Stimulated activated memory B cell treated with anti-CD40 and anti-IgM and Interleukin-4, amounts not matched to agents 10 μg/mL and 1 μg/mL and 100 μg/mL, for 72 hours (primary cell): ENCODE measurements at regions not wholly inside any gene's neighbourhood (a gene's known extent, or its start where the extent isn't known, plus 50 kb on each side); places are given as distances from the start of the nearest gene placed in this dataset.
"Not testable (repeated sequence)": the region's sequence is repeated elsewhere in the genome, so short reads cannot be mapped to it uniquely, and the experiment has no call there.

Experiments used
- ATAC-seq: fragments of 150-1000 bp; cut with Tn5 transposase; 2 replicates; pipeline ENCODE4 v1.10.0; 2021
- H3K27ac Mint-ChIP-seq: one replicate; pipeline ENCODE4 v1.8.0; 2022; ENCODE audit warnings: mild to moderate bottlenecking, mixed read lengths
- H3K27me3 Mint-ChIP-seq: one replicate; pipeline ENCODE4 v1.8.0; 2022; ENCODE audit warnings: mixed read lengths
- H3K36me3 Mint-ChIP-seq: one replicate; pipeline ENCODE4 v1.8.0; 2022; ENCODE audit warnings: mixed read lengths
- H3K4me1 Mint-ChIP-seq: one replicate; pipeline ENCODE4 v1.8.0; 2022; ENCODE audit warnings: mixed read lengths
- H3K4me3 Mint-ChIP-seq: one replicate; pipeline ENCODE4 v1.8.0; 2022; ENCODE audit warnings: mild to moderate bottlenecking, moderate library complexity, mixed read lengths
- H3K9me3 Mint-ChIP-seq: one replicate; pipeline ENCODE4 v1.8.0; 2022; ENCODE audit warnings: mixed read lengths

DNA sequence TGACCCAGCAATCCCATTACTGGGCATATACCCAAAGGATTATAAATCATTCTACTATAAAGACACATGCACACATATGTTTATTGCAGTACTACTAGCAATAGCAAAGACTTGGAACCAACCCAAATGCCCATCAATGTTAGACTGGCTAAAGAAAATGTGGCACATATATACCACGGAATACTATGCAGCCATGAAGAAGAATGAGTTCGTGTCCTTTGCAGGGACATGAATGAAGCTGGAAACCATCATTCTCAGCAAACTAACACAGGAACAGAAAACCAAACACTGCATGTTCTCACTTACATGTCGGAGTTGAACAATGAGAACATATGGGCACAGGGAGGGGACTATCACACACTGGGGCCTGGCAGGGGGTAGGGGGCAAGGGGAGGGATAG, 183.0 kb downstream of the HACE1 start:
- ATAC-seq, H3K4me1 Mint-ChIP-seq, H3K27ac Mint-ChIP-seq, H3K27me3 Mint-ChIP-seq, H3K4me3 Mint-ChIP-seq, H3K36me3 Mint-ChIP-seq: not testable (repeated sequence)
- H3K9me3 Mint-ChIP-seq, result peaks cover 26% of the 10 kb centered on the region

DNA sequence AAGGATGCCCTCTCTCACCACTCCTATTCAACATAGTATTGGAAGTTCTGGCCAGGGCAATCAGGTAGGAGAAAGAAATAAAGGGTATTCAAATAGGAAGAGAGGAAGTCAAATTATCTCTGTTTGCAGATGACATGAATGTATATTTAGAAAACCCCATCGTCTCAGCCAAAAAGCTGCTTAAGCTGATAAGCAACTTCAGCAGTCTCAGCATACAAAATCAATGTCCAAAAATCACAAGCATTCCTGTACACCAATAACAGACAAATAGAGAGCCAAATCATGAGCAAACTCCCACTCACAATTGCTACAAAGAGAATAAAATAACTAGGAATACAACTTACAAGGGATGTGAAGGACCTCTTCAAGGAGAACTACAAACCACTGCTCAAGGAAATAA, 184.6 kb downstream of the HACE1 start:
- H3K4me3 Mint-ChIP-seq, ATAC-seq, H3K36me3 Mint-ChIP-seq, H3K4me1 Mint-ChIP-seq, H3K27ac Mint-ChIP-seq, H3K27me3 Mint-ChIP-seq: not testable (repeated sequence)
- H3K9me3 Mint-ChIP-seq, result peaks cover 26% of the 10 kb centered on the region

DNA sequence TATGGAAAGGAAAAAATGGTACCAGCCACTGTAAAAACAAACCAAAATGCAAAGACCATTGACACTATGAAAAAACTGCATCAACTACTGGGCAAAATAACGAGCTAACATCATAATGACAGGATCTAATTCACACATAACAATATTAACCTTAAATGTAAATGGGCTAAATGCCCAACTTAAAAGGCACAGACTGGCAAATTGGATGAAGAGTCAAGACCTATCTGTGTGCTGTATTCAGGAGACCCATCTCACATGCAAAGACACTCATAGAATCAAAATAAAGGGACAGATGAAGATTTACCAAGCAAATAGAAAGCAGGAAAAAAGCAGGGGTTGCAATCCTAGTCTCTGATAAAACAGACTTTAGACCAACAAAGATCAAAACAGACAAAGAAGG, 186.6 kb downstream of the HACE1 start:
- H3K36me3 Mint-ChIP-seq, H3K4me3 Mint-ChIP-seq, H3K27me3 Mint-ChIP-seq, H3K27ac Mint-ChIP-seq, H3K4me1 Mint-ChIP-seq, ATAC-seq: not testable (repeated sequence)
- H3K9me3 Mint-ChIP-seq, result peaks cover 23% of the 10 kb centered on the region

DNA sequence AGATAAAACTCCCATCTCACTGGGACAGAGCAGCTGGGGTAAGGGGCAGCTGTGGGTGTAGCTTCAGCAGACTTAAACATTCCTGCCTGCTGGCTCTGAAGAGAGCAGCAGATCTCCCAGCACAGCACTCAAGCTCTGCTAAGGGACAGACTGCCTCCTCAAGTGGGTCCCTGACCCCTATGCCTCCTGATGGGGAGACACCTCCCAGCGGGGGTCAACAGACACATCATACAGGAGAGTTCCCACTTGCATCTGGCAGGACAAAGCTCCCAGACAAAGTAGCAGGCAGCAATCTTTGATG, 188.2 kb downstream of the HACE1 start:
- not testable (repeated sequence) for H3K36me3 Mint-ChIP-seq, H3K27ac Mint-ChIP-seq, ATAC-seq, H3K4me3 Mint-ChIP-seq, H3K4me1 Mint-ChIP-seq, H3K27me3 Mint-ChIP-seq
- H3K9me3 Mint-ChIP-seq, result peaks cover 21% of the 10 kb centered on the region

DNA sequence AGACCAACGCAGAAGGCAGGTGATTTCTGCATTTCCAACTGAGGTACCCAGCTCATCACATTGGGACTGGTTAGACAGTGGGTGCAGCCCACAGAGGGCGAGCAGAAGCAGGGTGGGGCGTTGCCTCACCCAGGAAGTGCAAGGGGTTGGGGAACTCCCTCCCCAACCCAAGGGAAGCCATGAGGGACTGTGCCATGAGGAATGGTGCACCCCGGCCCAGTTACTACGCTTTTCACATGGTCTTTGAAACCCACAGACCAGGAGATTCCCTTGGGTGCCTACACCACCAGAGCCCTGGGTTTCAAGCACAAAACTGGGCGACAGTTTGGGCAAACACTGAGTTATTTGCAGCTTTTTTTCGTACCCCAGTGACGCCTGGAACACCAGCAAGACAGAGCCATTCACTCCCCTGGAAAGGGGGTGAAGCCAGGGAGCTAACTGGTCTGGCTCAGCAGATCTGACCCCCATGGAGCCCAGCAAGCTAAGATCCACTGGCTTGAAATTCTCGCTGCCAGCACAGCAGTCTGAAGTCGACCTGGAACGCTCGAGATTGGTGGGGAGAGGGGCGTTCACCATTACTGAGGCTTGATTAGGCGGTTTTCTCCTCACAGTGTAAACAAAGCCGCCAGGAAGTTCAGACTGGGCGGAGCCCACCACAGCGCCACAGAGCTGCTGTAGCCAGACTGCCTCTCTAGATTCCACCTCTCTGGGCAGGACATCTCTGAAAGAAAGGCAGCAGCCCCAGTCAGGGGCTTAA, 188.7 kb downstream of the HACE1 start:
- not testable (repeated sequence) for H3K4me3 Mint-ChIP-seq, H3K36me3 Mint-ChIP-seq, H3K4me1 Mint-ChIP-seq, H3K27me3 Mint-ChIP-seq, ATAC-seq, H3K27ac Mint-ChIP-seq
- H3K9me3 Mint-ChIP-seq, result peaks cover 17% of the 10 kb centered on the region

DNA sequence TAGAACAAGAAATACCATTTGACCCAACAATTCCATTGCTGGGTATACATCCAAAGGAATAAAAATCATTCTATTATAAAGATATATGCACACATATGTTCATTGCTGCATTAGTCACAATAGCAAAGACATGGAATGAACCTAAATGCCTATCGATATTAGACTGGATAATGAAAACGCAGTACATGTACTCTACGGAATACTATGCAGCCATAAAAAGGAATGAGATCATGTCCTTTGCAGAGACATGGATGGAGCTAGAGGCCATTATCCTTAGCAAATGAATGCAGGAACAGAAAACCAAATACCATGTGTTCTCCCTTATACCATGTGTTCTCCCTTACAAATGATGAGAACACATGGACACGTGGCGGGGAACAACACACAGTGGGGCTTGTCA, 190.2 kb downstream of the HACE1 start:
- Mint-ChIP-seq H3K36me3 (no peaks in the 10 kb centered on the region), H3K27me3 (no peaks in the 10 kb centered on the region), H3K9me3 (peaks cover 10% of the 10 kb centered on the region), H3K27ac (no peak overlapping the region), H3K4me3 (no peak overlapping the region), H3K4me1 (no peaks in the 10 kb centered on the region)
- ATAC-seq, result no peak

DNA sequence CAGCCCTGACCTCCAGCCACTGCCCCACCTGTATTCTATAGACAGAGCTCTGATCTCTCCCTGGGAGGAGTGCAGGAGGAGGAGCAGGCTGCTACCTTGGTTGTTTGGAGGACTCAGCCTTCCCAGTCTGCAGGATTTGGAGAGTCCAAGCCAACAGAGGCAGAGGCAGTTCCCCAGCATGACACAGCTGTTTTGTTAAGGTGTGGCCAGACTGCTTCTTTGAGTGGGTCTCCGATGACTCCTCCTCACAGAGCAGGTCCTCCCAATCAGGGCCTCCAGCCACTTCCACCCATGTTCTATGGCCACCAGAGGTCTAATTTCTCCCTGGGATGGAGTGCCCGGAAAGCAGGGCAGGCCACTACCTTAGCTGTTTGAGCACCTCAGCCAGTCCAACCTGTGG, 203.5 kb downstream of the HACE1 start:
- ATAC-seq, result no peak
- no peaks in the 10 kb centered on the region for H3K36me3 Mint-ChIP-seq

DNA sequence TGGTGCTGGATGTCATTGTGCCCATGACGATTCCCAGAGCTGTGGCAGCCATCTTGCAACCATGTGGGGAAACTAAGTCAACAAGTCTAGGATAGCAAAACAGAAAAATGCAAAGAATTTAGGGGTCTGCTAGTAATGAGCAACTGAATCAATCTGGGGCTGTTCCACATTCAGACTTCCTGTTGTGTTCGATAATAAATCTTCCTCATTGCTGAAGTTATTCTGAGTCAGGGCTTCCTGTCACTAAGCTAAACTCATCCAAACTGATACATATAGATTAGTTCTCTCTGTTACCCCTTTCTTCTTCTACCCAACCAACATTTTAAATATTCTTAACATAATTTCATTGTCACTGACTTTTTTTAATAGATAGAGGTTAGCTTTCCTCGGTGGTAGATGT, 205.9 kb downstream of the HACE1 start:
- H3K27ac Mint-ChIP-seq, result no peak overlapping the region
- H3K4me1 Mint-ChIP-seq, result no peaks in the 10 kb centered on the region
- no peaks in the 10 kb centered on the region for H3K36me3 Mint-ChIP-seq
- no peak overlapping the region for H3K4me3 Mint-ChIP-seq
- peaks cover 8% of the 10 kb centered on the region for H3K27me3 Mint-ChIP-seq
- ATAC-seq, result no peak
- no peaks in the 10 kb centered on the region for H3K9me3 Mint-ChIP-seq

More for the DNA sequence above, 203.5 kb downstream of the HACE1 start:
- Mint-ChIP-seq H3K4me3 (no peak overlapping the region), H3K4me1 (no peaks in the 10 kb centered on the region), H3K9me3 (no peaks in the 10 kb centered on the region), H3K27ac (no peak overlapping the region), H3K27me3 (peaks cover 17% of the 10 kb centered on the region)

DNA sequence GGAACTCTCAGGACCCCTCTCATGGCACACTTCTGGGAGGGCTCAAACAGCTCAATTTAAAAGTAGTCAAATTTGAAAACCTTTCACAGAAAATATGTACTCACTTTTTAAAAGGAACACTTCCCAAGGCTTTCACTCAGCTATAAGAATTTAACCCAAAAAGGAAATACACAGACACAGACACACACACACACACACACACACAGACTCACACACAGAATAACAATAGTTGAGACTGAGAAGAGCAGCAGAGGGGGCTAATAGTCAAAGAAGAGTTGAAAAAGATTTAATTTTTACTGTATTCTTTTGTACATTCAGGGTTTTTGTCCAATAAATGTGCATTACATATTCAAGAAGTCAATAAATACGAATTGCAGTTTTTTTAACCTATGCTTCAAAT, 211.4 kb downstream of the HACE1 start:
- H3K27ac Mint-ChIP-seq, result no peak overlapping the region
- no peaks in the 10 kb centered on the region for H3K9me3 Mint-ChIP-seq
- H3K27me3 Mint-ChIP-seq, result no peaks in the 10 kb centered on the region
- H3K4me3 Mint-ChIP-seq, result no peak overlapping the region
- ATAC-seq, result no peak
- H3K36me3 Mint-ChIP-seq, result no peaks in the 10 kb centered on the region
- H3K4me1 Mint-ChIP-seq, result no peaks in the 10 kb centered on the region

DNA sequence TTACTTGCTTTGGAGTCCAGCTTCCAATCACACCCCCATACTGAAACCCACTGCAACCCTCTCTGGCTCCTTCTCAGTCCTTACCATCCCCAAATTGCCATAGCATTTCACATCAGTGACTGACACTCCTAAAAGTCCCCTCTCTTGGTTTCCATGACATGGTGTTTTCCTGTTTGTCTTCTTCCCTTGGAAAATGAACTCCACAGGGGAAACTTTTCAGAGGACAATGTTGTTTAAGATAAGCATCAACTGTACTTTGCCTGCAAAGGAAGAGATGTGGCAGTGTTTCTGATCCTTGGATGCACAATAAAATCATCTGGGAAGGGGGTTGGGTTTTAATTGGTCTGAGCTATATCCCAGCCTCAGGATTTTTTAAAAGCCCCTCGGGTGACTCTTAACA, 214.9 kb downstream of the HACE1 start:
- Mint-ChIP-seq H3K4me3 (no peak overlapping the region), H3K9me3 (no peaks in the 10 kb centered on the region)

DNA sequence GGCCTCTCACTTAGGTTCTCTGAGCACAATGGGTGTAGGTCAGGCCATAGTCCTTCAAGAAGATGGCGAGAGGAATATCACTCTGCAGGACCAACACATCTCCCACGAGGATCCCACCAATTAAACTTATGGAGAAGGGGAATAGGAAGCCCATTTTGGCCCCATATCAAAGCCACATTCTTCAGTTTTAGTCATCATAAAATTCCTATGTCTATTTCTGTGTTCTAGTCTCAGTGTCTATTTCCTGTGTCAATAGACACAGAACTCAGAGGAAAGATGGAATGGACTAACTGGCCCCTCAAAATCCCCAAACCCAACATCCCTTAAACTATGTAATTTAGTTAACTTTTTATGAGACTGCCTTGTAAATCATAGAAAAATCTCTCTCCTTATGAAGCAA, 216.8 kb downstream of the HACE1 start:
- no peak overlapping the region for H3K4me3 Mint-ChIP-seq

More for the DNA sequence above, 214.9 kb downstream of the HACE1 start:
- H3K27me3 Mint-ChIP-seq, result no peaks in the 10 kb centered on the region
- no peak for ATAC-seq
- no peak overlapping the region for H3K27ac Mint-ChIP-seq
- H3K4me1 Mint-ChIP-seq, result no peaks in the 10 kb centered on the region
- H3K36me3 Mint-ChIP-seq, result no peaks in the 10 kb centered on the region

DNA sequence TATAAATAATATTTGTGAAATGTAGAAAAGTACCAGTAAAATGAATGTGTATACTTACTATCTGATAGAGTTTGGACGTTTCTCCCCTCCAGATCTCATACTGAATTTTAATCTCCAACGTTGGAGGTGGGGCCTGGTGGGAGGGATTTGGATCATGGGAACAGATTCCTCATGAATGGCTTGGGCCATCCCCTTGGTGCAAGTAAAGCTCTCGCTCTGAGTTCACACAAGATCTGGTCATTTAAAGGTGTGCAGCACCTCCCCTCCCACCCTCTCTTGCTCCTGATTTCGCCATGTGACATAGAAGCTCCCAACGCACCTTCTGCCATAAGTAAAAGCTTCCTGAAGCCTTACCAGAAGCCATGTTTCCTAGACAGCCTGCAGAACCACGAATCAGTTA, 219.0 kb downstream of the HACE1 start:
- Mint-ChIP-seq H3K4me3 (no peak overlapping the region), H3K9me3 (no peaks in the 10 kb centered on the region), H3K4me1 (no peaks in the 10 kb centered on the region), H3K27ac (no peak overlapping the region), H3K27me3 (no peaks in the 10 kb centered on the region), H3K36me3 (no peaks in the 10 kb centered on the region)
- ATAC-seq, result no peak

More for the DNA sequence above, 216.8 kb downstream of the HACE1 start:
- Mint-ChIP-seq H3K27me3 (no peaks in the 10 kb centered on the region), H3K4me1 (no peaks in the 10 kb centered on the region), H3K36me3 (no peaks in the 10 kb centered on the region), H3K27ac (no peak overlapping the region), H3K9me3 (no peaks in the 10 kb centered on the region)
- ATAC-seq, result no peak

DNA sequence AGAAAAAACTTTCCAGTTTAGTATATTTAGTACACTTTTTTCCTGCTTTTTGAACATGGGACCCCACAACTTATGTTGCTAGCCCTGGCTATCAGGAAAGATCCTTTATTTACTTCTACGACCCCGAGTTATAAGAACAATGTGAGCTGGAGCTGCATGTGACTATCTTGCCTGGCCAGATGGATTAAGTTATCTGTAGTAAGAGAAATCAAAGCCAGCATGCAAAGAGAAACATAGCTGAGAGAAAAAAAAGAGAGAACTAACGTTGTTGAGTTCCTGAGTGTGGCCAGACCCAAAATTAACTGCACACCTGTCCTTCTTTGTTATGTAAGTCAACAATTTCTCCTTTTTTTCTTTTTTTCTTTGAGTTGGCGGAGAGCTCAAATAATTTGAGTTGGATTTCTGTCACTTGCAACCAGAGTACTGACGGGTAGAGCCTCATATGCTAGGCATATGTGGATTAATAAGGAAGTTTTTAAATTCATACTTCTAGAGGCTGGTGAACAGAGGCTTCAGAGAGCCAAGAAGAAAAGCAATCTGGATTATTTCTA, 219.5 kb downstream of the HACE1 start:
- H3K27me3 Mint-ChIP-seq, result no peaks in the 10 kb centered on the region
- no peaks in the 10 kb centered on the region for H3K36me3 Mint-ChIP-seq
- H3K9me3 Mint-ChIP-seq, result no peaks in the 10 kb centered on the region
- H3K4me3 Mint-ChIP-seq, result no peak overlapping the region
- H3K4me1 Mint-ChIP-seq, result no peaks in the 10 kb centered on the region
- H3K27ac Mint-ChIP-seq, result no peak overlapping the region
- ATAC-seq, result no peak

DNA sequence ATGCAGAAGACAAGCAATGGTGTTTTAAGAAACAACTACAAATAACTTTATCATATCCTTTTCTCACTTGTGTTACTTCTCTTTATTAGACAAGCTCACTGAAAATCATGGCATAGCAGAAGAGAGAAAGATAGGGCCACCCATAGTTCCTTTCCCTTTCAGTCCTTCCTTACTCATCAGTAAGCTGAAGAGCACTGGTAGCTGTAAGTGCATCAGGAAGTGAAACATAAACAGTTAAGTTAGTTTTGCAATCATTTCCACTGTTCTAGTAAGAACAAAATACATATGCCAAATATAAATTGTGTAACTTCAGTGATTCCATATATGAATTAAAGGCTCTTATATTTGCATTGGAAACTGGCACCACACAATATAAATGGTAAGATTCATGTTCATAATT, 220.1 kb downstream of the HACE1 start:
- Mint-ChIP-seq H3K27ac (no peak overlapping the region), H3K4me3 (no peak overlapping the region), H3K36me3 (no peaks in the 10 kb centered on the region), H3K27me3 (no peaks in the 10 kb centered on the region), H3K9me3 (no peaks in the 10 kb centered on the region), H3K4me1 (no peaks in the 10 kb centered on the region)
- no peak for ATAC-seq

DNA sequence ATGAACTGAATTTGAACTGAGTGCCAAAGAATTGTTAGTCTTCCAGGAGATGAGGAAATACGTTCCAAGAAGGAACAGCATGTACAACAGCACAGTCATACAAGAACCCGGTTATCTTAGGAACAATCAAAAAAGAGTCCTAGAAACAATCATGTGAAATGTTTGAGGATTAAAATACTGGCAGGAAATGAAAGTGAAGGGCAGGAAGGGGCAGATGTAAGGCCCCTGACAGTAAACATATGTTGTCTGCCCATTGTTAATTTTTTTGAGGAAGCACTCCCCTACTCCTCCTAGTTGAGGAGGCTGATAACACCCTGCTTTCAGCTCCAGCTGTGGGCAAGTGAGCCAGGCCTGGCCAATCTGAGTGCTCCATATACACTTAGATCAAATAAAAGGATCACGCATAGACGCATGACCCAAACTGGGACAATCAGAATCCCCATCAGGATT, 220.9 kb downstream of the HACE1 start:
- ATAC-seq, result no peak
- Mint-ChIP-seq H3K27me3 (no peaks in the 10 kb centered on the region), H3K4me1 (no peaks in the 10 kb centered on the region), H3K4me3 (no peak overlapping the region), H3K27ac (no peak overlapping the region), H3K9me3 (no peaks in the 10 kb centered on the region), H3K36me3 (no peaks in the 10 kb centered on the region)

DNA sequence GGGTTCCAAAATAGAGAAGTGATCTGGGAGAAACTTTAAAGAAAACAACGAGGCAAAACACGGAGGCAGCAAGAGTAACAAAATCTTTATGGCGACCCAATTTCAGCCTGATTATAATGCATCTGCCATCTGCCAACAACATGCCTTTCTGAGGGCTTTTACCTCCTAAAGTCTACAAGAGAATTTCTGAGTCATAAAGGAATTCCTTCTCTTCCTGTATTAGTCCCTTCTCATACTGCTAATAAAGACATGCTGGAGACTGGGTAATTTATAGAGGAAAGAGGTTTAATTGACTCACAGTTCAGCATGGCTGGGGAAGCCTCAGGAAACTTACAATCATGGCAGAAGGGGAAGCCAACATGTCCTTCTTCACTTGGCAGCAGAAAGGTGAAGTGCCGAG, 226.6 kb downstream of the HACE1 start:
- Mint-ChIP-seq H3K27me3 (no peaks in the 10 kb centered on the region), H3K9me3 (no peaks in the 10 kb centered on the region), H3K27ac (no peak overlapping the region), H3K36me3 (no peaks in the 10 kb centered on the region), H3K4me1 (no peaks in the 10 kb centered on the region), H3K4me3 (no peak overlapping the region)
- no peak for ATAC-seq
